ENCODE measurements at regions not wholly inside any gene's neighbourhood (a gene's known extent, or its start where the extent isn't known, plus 50 kb on each side); places are given as distances from the start of the nearest gene placed in this dataset.

DNA sequence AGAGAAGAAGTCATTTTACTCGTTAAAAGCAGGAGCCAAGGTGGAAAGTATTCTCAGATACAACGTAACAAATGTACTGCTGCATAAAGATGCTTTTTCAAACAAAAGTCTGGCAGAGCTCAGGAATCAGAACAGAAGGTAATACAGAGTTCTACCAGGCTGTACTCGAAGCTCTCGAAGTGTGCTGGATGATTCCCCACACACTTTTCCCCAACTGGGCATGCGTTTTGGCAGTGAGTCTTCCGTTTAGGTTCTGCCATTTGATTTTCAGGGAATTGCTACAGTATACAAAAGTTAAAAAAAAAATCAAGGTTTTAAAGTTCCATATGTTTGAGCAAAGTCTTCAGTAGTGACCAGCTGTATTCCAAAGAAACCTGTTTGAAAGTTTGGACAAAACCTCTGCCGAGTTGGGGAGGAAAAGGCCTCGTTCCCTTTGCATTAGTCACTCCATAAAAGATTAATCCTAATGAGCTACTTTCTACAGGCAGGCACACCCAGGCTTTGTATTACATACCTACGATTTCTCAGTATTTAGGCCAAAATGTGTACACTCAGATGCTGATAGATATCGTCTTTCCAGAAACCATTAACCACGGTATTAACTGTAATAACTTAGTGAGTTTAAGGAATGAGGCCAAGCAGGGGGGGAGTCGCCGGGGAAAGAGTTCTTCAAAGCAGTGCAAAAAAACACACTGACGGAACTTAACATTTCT lies 477.1 kb downstream of the LMO4 start:
- DNase-seq, result peak; percentile 24
- H3K4me3 ChIP-seq, result peak overlapping the region in 1 of 2 donors; percentile 7
- H3K9me3 ChIP-seq, result no peaks in the 10 kb centered on the region
- no peaks in the 10 kb centered on the region for H3K36me3 ChIP-seq (ENCODE audit: low read depth, missing control alignments)
- H3K4me1 ChIP-seq, result peaks cover 19% of the 10 kb centered on the region
- intact Hi-C loops (cut with DNase I; ENCODE audit: low total_unique reads), result no loop called here
- H3K27ac ChIP-seq, result peak overlapping the region; percentile 12 to 77
- 11 to 12% methylated on average over 14 of the region's 14 CpGs for WGBS, 2 donors
- TF ChIP-seq, protein P1, sequence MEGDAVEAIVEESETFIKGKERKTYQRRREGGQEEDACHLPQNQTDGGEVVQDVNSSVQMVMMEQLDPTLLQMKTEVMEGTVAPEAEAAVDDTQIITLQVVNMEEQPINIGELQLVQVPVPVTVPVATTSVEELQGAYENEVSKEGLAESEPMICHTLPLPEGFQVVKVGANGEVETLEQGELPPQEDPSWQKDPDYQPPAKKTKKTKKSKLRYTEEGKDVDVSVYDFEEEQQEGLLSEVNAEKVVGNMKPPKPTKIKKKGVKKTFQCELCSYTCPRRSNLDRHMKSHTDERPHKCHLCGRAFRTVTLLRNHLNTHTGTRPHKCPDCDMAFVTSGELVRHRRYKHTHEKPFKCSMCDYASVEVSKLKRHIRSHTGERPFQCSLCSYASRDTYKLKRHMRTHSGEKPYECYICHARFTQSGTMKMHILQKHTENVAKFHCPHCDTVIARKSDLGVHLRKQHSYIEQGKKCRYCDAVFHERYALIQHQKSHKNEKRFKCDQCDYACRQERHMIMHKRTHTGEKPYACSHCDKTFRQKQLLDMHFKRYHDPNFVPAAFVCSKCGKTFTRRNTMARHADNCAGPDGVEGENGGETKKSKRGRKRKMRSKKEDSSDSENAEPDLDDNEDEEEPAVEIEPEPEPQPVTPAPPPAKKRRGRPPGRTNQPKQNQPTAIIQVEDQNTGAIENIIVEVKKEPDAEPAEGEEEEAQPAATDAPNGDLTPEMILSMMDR (IDR thresholded peaks at IDR 0.05), result no peak
- TF ChIP-seq POLR2A (IDR thresholded peaks at IDR 0.05), result no peak
- H3K27me3 ChIP-seq, result no peaks in the 10 kb centered on the region

DNA sequence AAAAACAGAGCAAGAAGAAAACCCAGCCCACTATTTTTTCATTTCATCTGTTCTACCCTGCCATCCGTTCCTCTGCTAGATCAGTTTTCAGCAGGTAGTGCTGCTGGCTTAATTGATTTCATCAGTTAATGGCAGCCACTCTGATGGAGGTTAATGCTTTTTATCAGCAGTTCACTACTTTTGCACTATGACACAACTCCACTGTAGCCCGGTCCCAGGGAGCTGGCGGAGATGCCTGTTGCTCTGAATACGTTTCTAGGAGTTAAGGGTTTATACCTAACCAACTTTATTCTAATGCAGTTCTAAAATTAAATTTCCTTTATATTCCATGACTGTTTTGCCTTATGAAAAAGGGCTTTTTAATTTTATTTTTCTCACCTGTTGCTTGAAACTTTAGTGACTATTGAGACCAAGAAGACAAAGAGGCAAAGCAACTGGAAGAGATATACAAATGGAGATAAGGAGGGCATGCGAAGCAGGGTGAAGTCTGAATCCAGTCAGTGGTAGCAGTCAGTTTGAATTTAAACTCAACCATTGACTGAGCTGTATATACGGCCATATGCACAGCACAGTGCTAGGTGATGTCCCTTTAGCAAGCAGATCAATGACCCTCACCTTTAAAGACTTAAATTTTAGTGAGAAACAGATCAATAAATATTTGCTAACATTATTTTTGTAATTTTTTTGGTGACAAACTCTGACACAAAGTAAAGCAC lies 477.9 kb downstream of the LMO4 start:
- no peaks in the 10 kb centered on the region for H3K9me3 ChIP-seq
- peak overlapping the region in 1 of 2 donors; percentile 77 for H3K27ac ChIP-seq
- no peaks in the 10 kb centered on the region for H3K36me3 ChIP-seq (ENCODE audit: low read depth, missing control alignments)
- intact Hi-C loops (cut with DNase I; ENCODE audit: low total_unique reads), result no loop called here
- 50 to 52% methylated on average over 6 of the region's 6 CpGs for WGBS, 2 donors
- no peak for DNase-seq
- H3K4me1 ChIP-seq, result peaks cover 19% of the 10 kb centered on the region
- TF ChIP-seq, protein P1 (IDR thresholded peaks at IDR 0.05), result no peak
- no peak for TF ChIP-seq POLR2A (IDR thresholded peaks at IDR 0.05)
- no peaks in the 10 kb centered on the region for H3K27me3 ChIP-seq
- peak overlapping the region in 1 of 2 donors; percentile 7 for H3K4me3 ChIP-seq

DNA sequence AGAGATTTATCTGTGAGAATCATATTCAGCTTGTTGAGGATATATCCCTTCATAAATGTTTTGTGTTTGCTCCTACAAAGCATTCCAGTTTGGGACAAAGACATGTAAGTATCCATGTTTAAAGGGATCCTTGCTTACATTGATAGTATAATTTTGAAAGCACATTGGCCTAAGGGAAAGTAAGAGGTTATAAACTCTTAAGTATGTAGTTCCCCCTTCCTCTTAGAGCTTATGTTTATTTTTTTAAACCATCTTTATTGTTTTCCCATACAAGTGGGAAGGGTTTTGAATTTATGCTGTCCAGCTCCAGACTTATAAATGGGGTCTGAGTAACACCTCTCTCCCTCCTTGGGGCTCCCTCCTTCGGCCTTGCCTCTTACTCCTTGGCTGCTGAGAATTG lies 481.5 kb downstream of the LMO4 start:
- DNase-seq, result no peak
- H3K36me3 ChIP-seq (ENCODE audit: low read depth, missing control alignments), result no peaks in the 10 kb centered on the region
- TF ChIP-seq, protein P1 (IDR thresholded peaks at IDR 0.05), result no peak
- no peak for TF ChIP-seq POLR2A (IDR thresholded peaks at IDR 0.05)
- intact Hi-C loops (cut with DNase I; ENCODE audit: low total_unique reads), result no loop called here
- H3K4me3 ChIP-seq, result no peak overlapping the region
- H3K27ac ChIP-seq, result no peak overlapping the region
- no peaks in the 10 kb centered on the region for H3K9me3 ChIP-seq
- 75 to 79% methylated on average over 1 of the region's 1 CpG for WGBS, 2 donors
- peaks cover 19% of the 10 kb centered on the region for H3K4me1 ChIP-seq
- H3K27me3 ChIP-seq, result no peaks in the 10 kb centered on the region

DNA sequence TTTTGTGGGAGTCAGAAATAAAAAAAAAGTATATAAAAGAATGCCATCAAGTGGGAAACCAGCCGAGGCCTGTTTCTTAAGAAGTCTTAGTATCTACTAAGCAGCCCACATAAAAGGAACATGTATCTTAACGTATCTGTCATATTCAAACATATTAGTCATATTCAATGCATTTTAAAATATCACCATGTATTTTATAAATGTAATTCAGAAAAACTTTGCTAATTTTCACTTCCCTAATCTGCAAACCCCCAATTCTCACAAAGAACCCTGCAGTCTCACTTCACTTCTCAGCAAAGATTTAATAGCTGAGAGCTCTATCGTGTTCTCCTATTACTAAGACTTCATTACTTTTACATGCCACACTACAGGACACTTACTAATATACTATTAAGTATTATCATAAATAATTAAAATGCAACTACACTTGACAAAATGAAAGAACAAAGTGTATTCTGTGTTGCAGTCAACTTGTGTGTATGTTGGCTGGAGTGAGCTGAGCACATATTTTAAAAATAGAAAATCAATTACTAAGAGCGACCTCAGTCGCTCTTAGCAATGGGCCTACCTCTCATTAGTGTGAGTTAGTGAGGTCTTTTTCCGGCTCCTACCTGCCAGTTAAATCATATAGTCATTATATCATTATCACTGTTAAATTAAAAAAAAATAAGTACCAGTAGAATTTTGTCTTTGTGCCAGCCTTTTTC lies 484.3 kb downstream of the LMO4 start:
- H3K4me1 ChIP-seq, result peaks cover 13% of the 10 kb centered on the region
- no peaks in the 10 kb centered on the region for H3K27me3 ChIP-seq
- intact Hi-C loops (cut with DNase I; ENCODE audit: low total_unique reads), result no loop called here
- 60 to 72% methylated on average over 6 of the region's 6 CpGs for WGBS, 2 donors
- H3K4me3 ChIP-seq, result no peak overlapping the region
- TF ChIP-seq, protein P1 (IDR thresholded peaks at IDR 0.05), result no peak
- TF ChIP-seq POLR2A (IDR thresholded peaks at IDR 0.05), result no peak
- no peak for DNase-seq
- no peaks in the 10 kb centered on the region for H3K36me3 ChIP-seq (ENCODE audit: low read depth, missing control alignments)
- H3K27ac ChIP-seq, result peak overlapping the region in 1 of 2 donors; percentile 71
- H3K9me3 ChIP-seq, result no peaks in the 10 kb centered on the region

Data from testis (tissue), 2 donors.